ENCODE measurements at regions not wholly inside any gene's neighbourhood (a gene's known extent, or its start where the extent isn't known, plus 50 kb on each side); places are given as distances from the start of the nearest gene placed in this dataset.
"Not testable (repeated sequence)": the region's sequence is repeated elsewhere in the genome, so short reads cannot be mapped to it uniquely, and the experiment has no call there.

DNA sequence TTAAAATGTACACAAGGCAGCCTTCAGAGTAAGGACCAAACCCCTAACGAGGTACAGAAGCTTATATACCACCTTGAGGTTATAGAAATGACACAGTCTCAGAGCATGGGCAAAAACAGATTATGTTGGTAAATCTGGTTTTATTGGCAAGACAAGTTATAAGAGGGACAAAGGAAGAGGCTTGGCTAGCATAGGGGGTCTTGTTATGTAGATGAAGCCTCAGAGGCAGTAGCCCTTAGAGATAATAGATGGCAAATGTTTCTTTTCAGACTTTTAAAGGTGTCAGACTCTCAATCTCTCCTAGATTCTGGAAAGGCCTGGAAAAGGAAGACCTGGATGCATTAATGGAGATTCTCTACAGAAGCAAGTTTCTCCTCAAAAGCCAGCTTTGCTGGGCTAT is 123.3 kb upstream of the ATXN1 start:
- Mint-ChIP-seq H3K27ac (no peak overlapping the region), H3K4me3 (no peak overlapping the region), H3K4me1 (peaks cover 0 to 5% (median 0%) of the 10 kb centered on the region in 4 donors), H3K9me3 (peaks cover 0 to 9% (median 0%) of the 10 kb centered on the region in 7 donors), H3K27me3 (peaks cover 42% of the 10 kb centered on the region), H3K36me3 (no peaks in the 10 kb centered on the region)
- ATAC-seq (ENCODE audit: low read depth in 2 of 2) (no peak), DNase-seq (no peak)
- no peaks in the 10 kb centered on the region for H3K9me3 ChIP-seq (ENCODE audit: control insufficient read depth in 2 of 2, low read length in 2 of 2)
- no peak overlapping the region for H3K4me3 ChIP-seq (ENCODE audit: low read depth, low read length)
- peaks cover 7% of the 10 kb centered on the region for H3K27me3 ChIP-seq (ENCODE audit: control insufficient read depth, insufficient read depth, low read length)
- no peak overlapping the region for H3K27ac ChIP-seq (ENCODE audit: insufficient read depth, low read length, poor library complexity, severe bottlenecking)
- H3K4me1 ChIP-seq (ENCODE audit: control insufficient read depth, insufficient read depth, low read length, poor library complexity, severe bottlenecking) = no peaks in the 10 kb centered on the region
- no peaks in the 10 kb centered on the region for H3K36me3 ChIP-seq (ENCODE audit: control insufficient read depth, insufficient read depth, low read length)

DNA sequence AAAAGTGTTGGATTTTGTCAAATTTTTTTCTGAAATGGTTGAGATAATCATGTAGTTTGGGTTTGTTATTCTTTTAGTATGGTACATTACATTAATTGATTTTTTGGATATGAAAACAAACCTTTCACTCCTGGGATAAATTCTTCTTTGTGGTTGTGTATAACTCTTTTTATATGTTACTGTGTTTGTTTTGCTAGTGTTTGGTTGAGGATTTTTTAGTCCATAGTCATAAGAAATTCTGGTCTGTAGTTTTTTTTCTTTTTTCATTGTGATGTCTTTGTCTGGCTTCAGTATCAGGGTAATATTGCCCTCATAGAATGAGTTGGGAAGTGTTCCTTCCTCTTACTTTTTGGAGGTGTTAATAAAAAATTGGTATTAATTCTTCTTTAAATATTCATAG is 122.2 kb upstream of the ATXN1 start:
- peaks cover 42% of the 10 kb centered on the region for H3K27me3 Mint-ChIP-seq
- Histone ChIP-seq H3K9me3 (ENCODE audit: control insufficient read depth in 2 of 2, low read length in 2 of 2) (peaks cover 6 to 7% of the 10 kb centered on the region in 2 experiments), H3K27me3 (ENCODE audit: control insufficient read depth, insufficient read depth, low read length) (peaks cover 7% of the 10 kb centered on the region), H3K4me3 (ENCODE audit: low read depth, low read length) (no peak overlapping the region), H3K4me1 (ENCODE audit: control insufficient read depth, insufficient read depth, low read length, poor library complexity, severe bottlenecking) (no peaks in the 10 kb centered on the region), H3K27ac (ENCODE audit: insufficient read depth, low read length, poor library complexity, severe bottlenecking) (no peak overlapping the region), H3K36me3 (ENCODE audit: control insufficient read depth, insufficient read depth, low read length) (no peaks in the 10 kb centered on the region)
- H3K27ac Mint-ChIP-seq = no peak overlapping the region
- DNase-seq (no peak), ATAC-seq (ENCODE audit: low read depth in 2 of 2) (no peak)
- H3K36me3 Mint-ChIP-seq = no peaks in the 10 kb centered on the region
- H3K4me1 Mint-ChIP-seq = peaks cover 0 to 5% (median 0%) of the 10 kb centered on the region in 4 donors
- H3K4me3 Mint-ChIP-seq = peak overlapping the region in 1 of 4 donors; percentile 2
- peaks cover 0 to 9% (median under 1%) of the 10 kb centered on the region in 7 donors for H3K9me3 Mint-ChIP-seq

DNA sequence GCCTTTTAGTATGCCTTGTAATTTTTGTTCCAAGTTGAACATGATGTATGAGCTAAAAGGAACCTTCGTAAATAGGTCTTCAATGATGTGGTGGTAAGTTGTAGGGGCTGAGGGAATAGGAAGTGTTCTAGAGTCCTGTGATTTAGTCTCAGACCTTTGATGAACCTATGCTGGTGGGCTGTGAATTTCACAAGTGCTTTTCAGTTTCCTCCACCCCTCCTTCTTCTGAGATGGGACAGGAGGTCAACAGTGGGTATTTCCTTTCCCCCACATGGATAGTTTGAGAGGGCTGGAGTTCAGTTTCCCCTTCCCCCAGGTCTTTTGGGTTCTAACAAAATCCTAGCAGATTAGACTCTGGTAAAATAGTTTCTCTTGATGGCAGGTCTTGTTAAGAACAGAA is 121.0 kb upstream of the ATXN1 start:
- H3K27me3 ChIP-seq (ENCODE audit: control insufficient read depth, insufficient read depth, low read length) = peaks cover 13% of the 10 kb centered on the region
- H3K27me3 Mint-ChIP-seq = peaks cover 47% of the 10 kb centered on the region
- no peaks in the 10 kb centered on the region for H3K36me3 Mint-ChIP-seq
- H3K4me3 Mint-ChIP-seq = no peak overlapping the region
- H3K27ac ChIP-seq (ENCODE audit: insufficient read depth, low read length, poor library complexity, severe bottlenecking) = no peak overlapping the region
- no peak for DNase-seq
- no peak for ATAC-seq (ENCODE audit: low read depth in 2 of 2)
- peaks cover 7 to 11% of the 10 kb centered on the region in 2 experiments for H3K9me3 ChIP-seq (ENCODE audit: control insufficient read depth in 2 of 2, low read length in 2 of 2)
- no peak overlapping the region for H3K27ac Mint-ChIP-seq
- H3K4me1 Mint-ChIP-seq = peaks cover 0 to 5% (median 0%) of the 10 kb centered on the region in 4 donors
- no peaks in the 10 kb centered on the region for H3K36me3 ChIP-seq (ENCODE audit: control insufficient read depth, insufficient read depth, low read length)
- H3K9me3 Mint-ChIP-seq = peaks cover 2 to 13% (median 6%) of the 10 kb centered on the region in 7 donors
- H3K4me1 ChIP-seq (ENCODE audit: control insufficient read depth, insufficient read depth, low read length, poor library complexity, severe bottlenecking) = no peaks in the 10 kb centered on the region
- H3K4me3 ChIP-seq (ENCODE audit: low read depth, low read length) = no peak overlapping the region

DNA sequence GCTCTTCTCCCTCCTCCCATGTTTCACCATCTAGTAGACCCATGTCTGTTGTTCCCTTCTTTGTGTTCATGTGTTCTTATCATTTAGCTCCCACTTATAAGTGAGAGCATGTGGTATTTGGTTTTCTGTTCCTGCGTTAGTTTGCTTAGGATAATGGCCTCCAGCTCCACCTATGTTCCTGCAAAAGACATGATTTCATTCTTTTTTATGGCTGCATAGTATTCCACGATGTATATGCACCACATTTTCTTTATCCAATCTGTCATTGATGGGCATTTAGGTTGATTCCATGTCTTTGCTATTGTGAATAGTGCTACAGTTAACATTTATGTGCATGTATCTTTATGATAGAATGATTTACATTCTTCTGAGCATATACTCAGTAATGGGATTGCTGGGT is 115.6 kb upstream of the ATXN1 start:
- Histone ChIP-seq H3K9me3 (ENCODE audit: control insufficient read depth in 2 of 2, low read length in 2 of 2) (peaks cover 7 to 11% of the 10 kb centered on the region in 2 experiments), H3K27me3 (ENCODE audit: control insufficient read depth, insufficient read depth, low read length) (peaks cover 23% of the 10 kb centered on the region)
- H3K27ac Mint-ChIP-seq; H3K36me3 ChIP-seq (ENCODE audit: control insufficient read depth, insufficient read depth, low read length); H3K27ac ChIP-seq (ENCODE audit: insufficient read depth, low read length, poor library complexity, severe bottlenecking); H3K4me1 ChIP-seq (ENCODE audit: control insufficient read depth, insufficient read depth, low read length, poor library complexity, severe bottlenecking); H3K4me1 Mint-ChIP-seq; H3K4me3 Mint-ChIP-seq; H3K36me3 Mint-ChIP-seq; ATAC-seq (ENCODE audit: low read depth in 2 of 2); H3K4me3 ChIP-seq (ENCODE audit: low read depth, low read length); DNase-seq: not testable (repeated sequence)
- Mint-ChIP-seq H3K9me3 (peaks cover 3 to 17% (median 6%) of the 10 kb centered on the region in 7 donors), H3K27me3 (peaks cover 45% of the 10 kb centered on the region)

DNA sequence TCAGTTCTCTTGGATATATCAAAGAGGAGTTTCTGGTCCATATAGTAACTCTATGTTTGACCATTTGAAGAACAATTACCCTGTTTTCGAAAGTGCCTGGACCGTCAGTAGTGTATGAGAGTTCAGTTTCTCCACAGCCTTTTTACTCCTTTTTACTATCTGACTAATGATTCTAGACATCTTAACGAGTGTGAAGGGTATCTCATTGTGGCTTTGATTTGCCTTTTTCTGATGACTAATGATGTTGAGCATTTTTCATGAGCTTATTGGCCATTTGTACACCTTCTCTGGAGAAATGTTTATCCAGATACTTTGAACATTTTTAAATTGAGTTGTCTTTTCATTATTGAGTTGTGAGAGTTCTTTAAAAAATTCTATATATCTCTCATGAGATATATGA is 114.9 kb upstream of the ATXN1 start:
- Mint-ChIP-seq H3K36me3 (no peaks in the 10 kb centered on the region), H3K27me3 (peaks cover 43% of the 10 kb centered on the region), H3K4me1 (no peaks in the 10 kb centered on the region), H3K27ac (no peak overlapping the region), H3K9me3 (peaks cover under 1 to 17% (median 6%) of the 10 kb centered on the region in 7 donors), H3K4me3 (no peak overlapping the region)
- DNase-seq (no peak), ATAC-seq (ENCODE audit: low read depth in 2 of 2) (no peak)
- no peaks in the 10 kb centered on the region for H3K4me1 ChIP-seq (ENCODE audit: control insufficient read depth, insufficient read depth, low read length, poor library complexity, severe bottlenecking)
- no peaks in the 10 kb centered on the region for H3K36me3 ChIP-seq (ENCODE audit: control insufficient read depth, insufficient read depth, low read length)
- no peak overlapping the region for H3K27ac ChIP-seq (ENCODE audit: insufficient read depth, low read length, poor library complexity, severe bottlenecking)
- peaks cover 7 to 11% of the 10 kb centered on the region in 2 experiments for H3K9me3 ChIP-seq (ENCODE audit: control insufficient read depth in 2 of 2, low read length in 2 of 2)
- no peak overlapping the region for H3K4me3 ChIP-seq (ENCODE audit: low read depth, low read length)
- peaks cover 23% of the 10 kb centered on the region for H3K27me3 ChIP-seq (ENCODE audit: control insufficient read depth, insufficient read depth, low read length)

DNA sequence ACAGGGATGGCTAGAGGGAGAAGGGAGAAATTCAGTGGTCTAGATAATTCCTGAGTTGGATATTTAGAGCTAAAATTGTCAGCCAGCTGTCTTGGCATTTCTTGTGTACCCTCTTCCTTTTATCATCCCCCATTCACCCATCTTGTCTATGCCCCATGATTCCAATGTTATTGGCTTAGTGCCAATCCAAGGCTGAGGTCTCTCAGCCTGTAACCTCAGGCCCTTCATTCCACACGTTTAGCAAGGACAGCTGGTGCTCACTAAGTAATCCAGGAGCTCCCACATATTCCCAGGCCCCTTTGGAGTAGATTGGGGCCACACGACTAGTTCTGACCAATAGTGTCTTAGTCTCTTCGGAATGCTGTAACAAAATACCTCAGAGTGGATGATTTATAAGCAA is 112.4 kb upstream of the ATXN1 start:
- no peaks in the 10 kb centered on the region for H3K36me3 Mint-ChIP-seq

DNA sequence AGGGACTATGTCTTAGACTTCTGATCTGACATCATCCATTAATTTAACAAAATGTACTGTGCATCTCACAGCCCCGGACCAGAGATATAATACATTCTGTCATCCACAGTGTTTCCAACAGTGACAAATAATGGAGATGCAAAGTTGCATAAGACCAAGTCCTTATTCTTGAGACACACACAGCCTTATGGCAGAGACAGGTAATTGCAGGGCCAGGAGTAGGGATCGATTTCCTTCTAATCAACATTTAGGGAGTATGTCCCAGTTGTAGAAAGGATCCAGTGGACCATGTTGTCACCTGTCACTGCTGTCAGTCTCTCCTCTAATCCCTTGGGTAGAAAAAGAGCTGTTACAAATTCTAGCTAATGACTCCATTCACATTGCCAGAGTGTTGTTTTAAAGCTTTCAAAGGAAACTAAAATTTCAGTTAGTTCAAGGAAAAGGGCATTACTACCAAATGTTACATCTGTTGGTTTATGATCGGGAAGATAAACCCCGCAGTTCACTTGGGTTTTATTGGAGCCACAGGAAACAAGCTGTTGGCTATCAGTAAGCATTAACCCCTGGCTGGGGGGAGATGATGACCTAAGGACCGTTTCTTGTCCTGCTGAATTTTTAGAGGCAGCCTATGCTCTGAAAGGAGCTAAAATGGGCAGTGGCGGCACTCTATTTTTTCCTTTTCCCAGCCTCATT is 111.4 kb upstream of the ATXN1 start:
- no peak overlapping the region for H3K4me3 Mint-ChIP-seq
- no peaks in the 10 kb centered on the region for H3K36me3 Mint-ChIP-seq
- DNase-seq (no peak), ATAC-seq (ENCODE audit: low read depth in 2 of 2) (no peak)
- no peak overlapping the region for H3K27ac Mint-ChIP-seq
- Histone ChIP-seq H3K4me1 (ENCODE audit: control insufficient read depth, insufficient read depth, low read length, poor library complexity, severe bottlenecking) (no peaks in the 10 kb centered on the region), H3K36me3 (ENCODE audit: control insufficient read depth, insufficient read depth, low read length) (no peaks in the 10 kb centered on the region), H3K9me3 (ENCODE audit: control insufficient read depth in 2 of 2, low read length in 2 of 2) (no peaks in the 10 kb centered on the region), H3K27ac (ENCODE audit: insufficient read depth, low read length, poor library complexity, severe bottlenecking) (no peak overlapping the region), H3K4me3 (ENCODE audit: low read depth, low read length) (no peak overlapping the region), H3K27me3 (ENCODE audit: control insufficient read depth, insufficient read depth, low read length) (peaks cover 19% of the 10 kb centered on the region)
- peaks cover 58% of the 10 kb centered on the region for H3K27me3 Mint-ChIP-seq
- H3K9me3 Mint-ChIP-seq = peaks cover 0 to 9% (median 5%) of the 10 kb centered on the region in 7 donors
- H3K4me1 Mint-ChIP-seq = peaks cover 0 to 5% (median 0%) of the 10 kb centered on the region in 4 donors

More for the DNA sequence above, 112.4 kb upstream of the ATXN1 start:
- no peaks in the 10 kb centered on the region for H3K4me1 ChIP-seq (ENCODE audit: control insufficient read depth, insufficient read depth, low read length, poor library complexity, severe bottlenecking)
- Mint-ChIP-seq H3K4me3 (no peak overlapping the region), H3K4me1 (peaks cover 0 to 5% (median 0%) of the 10 kb centered on the region in 4 donors), H3K27me3 (peaks cover 50% of the 10 kb centered on the region), H3K27ac (no peak overlapping the region), H3K9me3 (peaks cover 0 to 17% (median 6%) of the 10 kb centered on the region in 7 donors)
- no peaks in the 10 kb centered on the region for H3K36me3 ChIP-seq (ENCODE audit: control insufficient read depth, insufficient read depth, low read length)
- H3K9me3 ChIP-seq (ENCODE audit: control insufficient read depth in 2 of 2, low read length in 2 of 2) = peaks cover 4 to 7% of the 10 kb centered on the region in 2 experiments
- ATAC-seq (ENCODE audit: low read depth in 2 of 2) (no peak), DNase-seq (no peak)
- no peak overlapping the region for H3K27ac ChIP-seq (ENCODE audit: insufficient read depth, low read length, poor library complexity, severe bottlenecking)
- H3K4me3 ChIP-seq (ENCODE audit: low read depth, low read length) = no peak overlapping the region
- H3K27me3 ChIP-seq (ENCODE audit: control insufficient read depth, insufficient read depth, low read length) = peaks cover 24% of the 10 kb centered on the region

DNA sequence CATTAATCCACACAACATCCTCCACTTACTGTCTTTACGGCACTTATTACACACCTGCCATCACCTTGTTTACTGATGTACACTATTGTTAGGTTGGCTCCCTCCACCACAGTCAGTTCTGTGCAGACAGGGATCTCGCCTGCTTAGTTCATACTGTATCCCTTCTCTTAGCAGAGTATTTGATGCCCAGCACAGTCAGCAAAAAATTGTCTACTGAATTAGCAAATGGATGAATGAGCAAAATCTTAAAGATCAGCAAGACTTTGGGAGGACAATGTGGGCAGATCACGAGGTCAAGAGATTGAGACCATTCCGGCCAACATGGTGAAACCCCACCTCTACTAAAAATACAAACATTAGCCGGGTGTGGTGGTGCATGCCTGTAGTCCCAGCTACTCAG is 109.8 kb upstream of the ATXN1 start:
- Mint-ChIP-seq H3K9me3 (peaks cover 0 to 2% (median 0%) of the 10 kb centered on the region in 7 donors), H3K4me3 (no peak overlapping the region), H3K4me1 (peaks cover 0 to 5% (median 0%) of the 10 kb centered on the region in 4 donors), H3K27ac (no peak overlapping the region), H3K36me3 (no peaks in the 10 kb centered on the region), H3K27me3 (peaks cover 57% of the 10 kb centered on the region)
- Histone ChIP-seq H3K4me1 (ENCODE audit: control insufficient read depth, insufficient read depth, low read length, poor library complexity, severe bottlenecking) (no peaks in the 10 kb centered on the region), H3K9me3 (ENCODE audit: control insufficient read depth in 2 of 2, low read length in 2 of 2) (no peaks in the 10 kb centered on the region), H3K27me3 (ENCODE audit: control insufficient read depth, insufficient read depth, low read length) (peaks cover 12% of the 10 kb centered on the region), H3K36me3 (ENCODE audit: control insufficient read depth, insufficient read depth, low read length) (no peaks in the 10 kb centered on the region), H3K4me3 (ENCODE audit: low read depth, low read length) (no peak overlapping the region), H3K27ac (ENCODE audit: insufficient read depth, low read length, poor library complexity, severe bottlenecking) (no peak overlapping the region)
- DNase-seq (no peak), ATAC-seq (ENCODE audit: low read depth in 2 of 2) (no peak)
